DMS79 (cell line): ENCODE measurements at regions not wholly inside any gene's neighbourhood (a gene's known extent, or its start where the extent isn't known, plus 50 kb on each side); places are given as distances from the start of the nearest gene placed in this dataset.
"Not testable (repeated sequence)": the region's sequence is repeated elsewhere in the genome, so short reads cannot be mapped to it uniquely, and the experiment has no call there.

Experiments
- DNase-seq: peaks from one replicate; lab custom pipeline; 2025; lab: John Stamatoyannopoulos, UW

DNA sequence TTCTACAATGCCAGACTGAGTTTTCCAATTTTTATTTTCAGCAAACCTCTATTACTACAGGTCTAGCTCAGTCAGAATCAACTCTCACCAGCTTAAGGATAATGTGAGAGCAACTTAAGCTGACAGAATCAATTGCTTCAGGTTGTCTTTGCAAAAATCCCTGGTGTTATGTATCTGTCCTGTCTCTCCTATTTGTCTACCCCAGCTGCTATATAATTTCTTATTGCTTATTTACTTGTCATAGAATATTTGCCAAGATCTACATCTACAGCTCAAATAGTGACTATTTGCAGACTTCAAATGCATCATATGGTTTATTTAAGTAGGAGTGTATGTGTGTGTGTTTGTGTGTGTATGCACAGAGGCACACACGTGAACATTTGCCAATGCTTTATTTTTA is 54.1 kb downstream of the FOXG1 start:
- no peak for DNase-seq

DNA sequence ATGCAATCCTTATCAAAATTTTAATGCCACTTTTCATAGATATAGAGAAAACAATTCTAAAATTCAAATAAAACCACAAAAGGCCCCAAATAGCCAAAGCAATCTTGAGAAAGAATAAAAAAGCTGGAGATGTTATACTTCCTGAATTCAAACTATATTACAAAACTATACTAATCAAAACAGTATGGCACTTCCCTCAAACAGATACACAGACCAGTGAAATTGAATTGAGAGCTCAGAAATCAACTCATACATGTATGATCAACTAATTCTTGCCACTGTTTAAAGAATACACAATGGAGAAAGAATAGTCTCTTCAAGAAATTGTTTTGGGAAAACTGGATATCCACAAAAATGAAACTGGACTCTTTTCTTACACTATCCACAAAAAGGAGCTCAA is 55.4 kb downstream of the FOXG1 start:
- no peak for DNase-seq

DNA sequence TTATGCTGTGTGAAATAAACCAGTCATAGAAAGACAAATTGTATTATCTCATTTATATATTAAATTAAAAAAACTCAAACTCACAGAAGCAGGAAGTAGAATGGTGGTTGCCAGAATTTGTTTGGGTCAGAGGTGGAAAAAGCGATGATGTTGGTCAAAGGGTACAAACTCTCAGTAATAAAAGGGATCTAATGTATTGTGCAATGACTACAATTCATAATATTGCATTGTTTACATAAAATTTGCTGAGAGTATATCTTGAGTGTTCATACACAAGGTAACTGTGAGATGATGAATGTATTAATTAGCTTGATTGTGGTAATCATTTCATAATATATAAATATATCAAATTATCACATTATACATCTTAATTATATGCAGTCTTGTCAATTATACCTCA is 56.7 kb downstream of the FOXG1 start:
- DNase-seq = no peak

DNA sequence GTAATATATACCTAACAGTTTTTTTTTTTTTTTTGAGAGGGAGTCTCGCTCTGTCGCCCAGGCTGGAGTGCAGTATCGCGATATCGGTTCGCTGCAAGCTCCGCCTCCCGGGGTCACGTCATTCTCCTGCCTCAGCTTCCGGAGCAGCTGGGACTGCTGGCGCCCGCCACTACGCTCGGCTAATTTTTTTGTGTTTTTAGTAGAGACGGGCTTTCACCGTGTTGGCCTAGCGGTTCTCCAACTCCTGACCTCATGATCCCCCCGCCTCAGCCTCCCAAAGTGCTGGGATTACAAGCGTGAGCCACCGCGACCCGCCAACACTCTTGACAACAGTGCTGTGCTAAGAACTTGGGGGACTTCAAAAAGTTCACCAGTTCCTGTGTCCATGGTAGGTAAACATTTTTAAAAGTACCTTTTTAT is 63.5 kb downstream of the FOXG1 start:
- DNase-seq = no peak

DNA sequence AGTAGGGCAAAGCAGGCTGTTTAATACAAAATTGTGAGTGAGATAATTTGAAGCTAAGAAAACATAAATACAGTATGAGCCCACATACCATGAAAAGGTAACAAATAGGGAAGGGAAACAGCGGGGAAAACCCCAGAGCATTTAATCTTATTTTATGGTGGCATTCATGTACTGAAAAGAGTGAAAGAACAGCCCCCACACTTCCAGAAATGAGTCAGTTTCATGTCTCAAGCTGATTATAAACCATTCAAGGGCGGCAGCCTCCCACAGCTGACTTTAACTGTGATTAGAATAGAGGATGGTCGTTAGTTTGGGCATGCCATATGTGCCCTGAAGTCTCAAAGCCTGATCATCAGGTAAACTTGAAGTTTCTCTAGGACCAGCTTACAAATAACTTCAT is 64.5 kb downstream of the FOXG1 start:
- DNase-seq = no peak

DNA sequence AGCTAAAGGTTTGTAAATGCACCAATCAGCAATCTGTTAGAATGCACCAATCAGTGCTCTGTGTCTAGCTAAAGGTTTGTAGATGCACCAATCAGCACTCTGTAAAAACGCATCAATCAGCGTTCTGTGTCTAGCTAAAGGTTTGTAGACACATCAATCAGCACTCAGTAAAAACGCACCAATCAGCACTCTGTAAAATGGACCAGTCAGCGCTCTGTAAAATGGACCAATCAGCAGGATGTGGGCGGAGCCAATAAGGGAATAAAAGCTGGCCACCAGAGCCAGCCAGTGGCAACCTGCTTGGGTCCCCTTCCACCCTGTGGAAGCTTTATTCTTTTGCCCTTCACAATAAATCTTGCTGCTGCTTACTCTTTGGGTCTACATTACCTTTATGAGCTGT is 76.0 kb downstream of the FOXG1 start:
- DNase-seq = not testable (repeated sequence)

DNA sequence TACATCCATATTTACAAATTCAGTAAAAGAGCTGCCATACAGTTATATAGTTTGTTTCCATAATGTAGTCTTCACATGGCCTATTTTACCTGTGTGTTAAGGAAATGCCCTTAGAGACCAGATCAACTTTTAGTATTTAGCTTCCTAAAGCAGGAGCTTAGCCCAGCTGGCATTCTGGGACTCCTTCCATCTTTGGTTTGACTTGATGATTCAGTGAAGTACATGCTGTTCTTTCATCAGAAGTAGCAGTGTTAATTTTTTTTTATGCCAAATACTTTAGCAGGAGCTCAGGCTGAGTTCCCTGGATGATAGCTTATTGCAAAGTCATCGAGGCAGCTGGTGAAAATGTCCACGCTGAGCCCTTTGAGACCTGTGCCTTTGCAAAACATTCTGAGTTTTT is 101.0 kb downstream of the FOXG1 start:
- DNase-seq = no peak

DNA sequence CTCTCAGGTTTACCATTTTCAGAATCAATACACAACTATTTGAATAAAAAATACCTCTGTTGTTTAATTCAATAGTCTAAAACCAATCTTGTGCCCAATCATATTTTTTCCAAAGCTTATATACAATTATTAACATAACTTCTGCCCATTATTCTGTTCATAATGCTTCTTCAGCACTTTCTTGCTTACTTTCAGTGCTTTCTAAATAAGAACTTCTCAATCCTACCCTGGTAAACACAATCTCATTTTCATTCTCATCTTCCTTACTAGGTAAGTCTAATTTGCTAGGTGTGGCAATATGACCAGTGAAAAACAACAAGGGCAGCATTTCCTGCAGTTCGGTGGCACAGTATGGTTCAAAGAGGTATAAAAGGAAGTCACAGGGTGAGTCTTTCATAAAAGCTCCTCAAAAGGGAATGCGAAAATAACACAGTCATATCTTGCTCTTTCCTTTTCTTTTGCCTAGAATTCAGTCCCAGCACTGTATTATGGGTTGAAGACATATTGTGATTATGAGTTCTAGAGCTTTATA is 103.5 kb downstream of the FOXG1 start:
- no peak for DNase-seq

DNA sequence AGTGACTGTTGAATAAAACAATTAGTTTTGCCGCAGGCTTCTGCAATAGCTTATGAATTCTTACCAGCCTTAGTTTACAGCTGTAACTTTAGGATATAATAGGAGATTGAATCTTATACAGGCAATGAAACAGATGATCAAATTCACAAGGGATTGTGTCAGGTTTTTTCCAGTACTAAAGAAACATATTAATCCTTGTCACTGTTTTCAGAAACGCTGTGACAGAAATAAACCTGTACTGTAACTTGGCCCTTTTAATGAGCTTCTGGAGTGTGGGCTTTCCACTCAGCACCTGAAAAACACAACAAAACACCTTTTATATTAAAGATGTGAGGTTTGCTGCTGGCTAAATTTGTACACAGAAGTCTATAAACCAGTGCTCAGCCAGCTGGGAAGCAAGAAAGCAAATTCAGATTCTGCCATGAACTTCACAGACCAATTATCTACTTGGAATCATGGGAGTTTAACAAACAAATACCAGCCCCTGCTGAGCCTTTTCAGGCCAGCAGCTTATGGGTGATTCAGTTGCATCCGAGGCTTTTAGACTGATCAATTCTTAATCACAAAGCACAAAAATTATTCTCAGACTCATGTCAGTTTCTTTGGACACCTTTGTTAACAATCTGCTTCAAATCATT is 109.5 kb downstream of the FOXG1 start:
- DNase-seq = no peak

DNA sequence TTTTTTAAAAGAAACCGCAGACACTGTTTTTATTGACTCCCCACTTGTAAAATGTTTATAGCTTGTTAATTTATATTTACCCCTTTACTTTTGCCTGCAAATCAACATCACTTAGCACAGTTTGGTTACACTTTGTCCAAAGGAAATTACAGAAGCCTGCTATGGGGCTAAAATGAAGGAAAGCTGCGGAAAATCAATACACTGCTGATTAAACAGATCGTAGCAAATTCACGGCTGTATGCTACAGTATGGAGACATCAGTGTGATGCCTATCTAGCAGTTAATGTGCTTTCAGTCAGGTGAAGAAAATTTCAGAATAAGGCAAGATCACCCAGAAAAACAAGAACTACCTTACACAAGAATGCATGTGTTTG is 110.0 kb downstream of the FOXG1 start:
- no peak for DNase-seq

DNA sequence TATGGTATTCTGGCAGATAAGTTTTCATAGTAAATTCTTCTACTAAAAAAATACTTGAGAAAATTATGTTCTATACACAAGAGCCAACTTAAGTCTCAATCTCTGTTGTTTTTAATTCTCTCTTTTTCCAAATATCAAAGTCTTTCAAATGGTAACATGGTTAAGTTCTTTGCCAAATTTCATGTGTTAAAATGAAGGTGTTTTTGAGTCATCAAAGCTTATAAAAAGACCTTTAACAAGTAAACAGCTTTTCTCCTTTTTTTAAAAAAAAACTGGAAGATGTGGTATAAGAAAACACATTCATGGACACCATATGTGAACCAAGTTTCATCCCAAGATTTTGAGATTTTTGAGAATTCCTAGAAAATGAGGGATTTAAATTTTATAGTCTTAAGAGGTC is 111.3 kb downstream of the FOXG1 start:
- DNase-seq = no peak

DNA sequence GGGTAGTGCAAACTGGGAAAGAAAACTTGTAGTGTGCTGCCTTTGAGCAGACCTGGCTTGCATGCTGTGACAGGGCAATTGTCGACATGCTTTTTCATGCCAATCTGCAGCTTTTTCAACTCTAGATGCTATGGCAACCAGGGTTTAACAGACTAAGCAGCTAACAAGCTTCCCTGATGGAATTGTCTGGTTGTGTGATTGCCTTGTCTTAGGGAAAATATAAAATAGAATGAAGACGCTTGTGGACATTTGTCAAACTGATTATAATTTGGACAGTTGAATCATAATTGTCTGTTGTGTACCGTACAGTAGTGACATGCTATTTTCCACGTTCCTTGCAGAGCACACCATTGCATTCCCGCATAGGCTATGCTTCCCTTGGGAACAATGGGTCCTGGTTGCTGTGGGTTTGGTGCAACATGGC is 113.0 kb downstream of the FOXG1 start:
- no peak for DNase-seq

DNA sequence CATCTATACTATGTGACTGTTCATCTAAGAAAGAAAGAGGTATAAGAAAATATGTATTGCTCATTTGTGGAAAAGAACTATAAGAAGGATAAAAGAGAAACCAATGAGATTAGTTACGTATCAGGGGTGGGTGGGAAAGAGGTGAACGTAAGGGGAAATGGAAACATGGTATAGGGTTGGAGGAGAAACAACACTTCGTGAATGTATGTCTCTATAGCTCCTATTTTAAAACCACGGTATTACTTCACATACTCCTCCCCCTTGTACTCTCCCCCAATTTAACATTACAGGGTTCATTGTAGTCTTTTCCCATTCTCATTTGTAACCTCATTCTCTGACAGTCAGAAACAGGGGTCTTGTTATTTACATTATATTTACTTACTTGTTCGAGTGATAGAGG is 120.4 kb downstream of the FOXG1 start:
- no peak for DNase-seq

DNA sequence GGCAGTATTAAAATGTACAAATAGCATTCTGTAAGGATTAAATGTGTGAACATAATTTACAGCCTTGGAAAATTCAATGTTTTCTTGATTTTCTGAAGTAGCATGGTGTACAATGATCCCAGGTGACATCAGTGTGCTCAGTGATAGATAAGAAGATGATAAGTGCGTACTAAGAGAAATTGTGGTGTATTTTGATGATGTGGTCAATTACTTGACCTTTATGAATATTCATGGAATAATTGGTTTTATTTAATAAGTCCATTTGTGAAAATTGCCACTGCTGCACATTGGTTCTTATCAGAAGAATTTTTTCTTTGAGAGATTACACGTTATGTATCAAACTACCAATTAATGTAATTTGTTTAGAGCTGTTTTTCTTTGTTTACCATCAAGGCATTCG is 128.8 kb downstream of the FOXG1 start:
- DNase-seq = no peak

DNA sequence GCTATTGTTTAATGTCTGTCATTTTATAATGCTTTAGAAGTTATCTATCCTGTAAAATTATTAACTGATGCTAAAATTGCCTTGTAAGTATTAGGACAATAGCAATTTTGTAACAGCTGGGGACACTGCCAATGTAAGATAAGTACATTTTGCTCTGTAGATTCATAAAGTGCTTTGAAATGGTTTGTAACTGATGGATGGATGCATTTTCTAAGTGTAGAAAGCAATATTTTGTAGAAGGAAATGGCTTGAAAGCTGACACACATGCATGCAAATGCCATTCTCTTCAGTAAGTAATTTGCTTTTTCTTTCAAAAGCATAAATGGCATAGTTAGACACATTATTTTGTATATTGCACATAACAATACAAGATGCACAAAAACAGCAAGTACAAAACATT is 129.8 kb downstream of the FOXG1 start:
- DNase-seq = no peak

DNA sequence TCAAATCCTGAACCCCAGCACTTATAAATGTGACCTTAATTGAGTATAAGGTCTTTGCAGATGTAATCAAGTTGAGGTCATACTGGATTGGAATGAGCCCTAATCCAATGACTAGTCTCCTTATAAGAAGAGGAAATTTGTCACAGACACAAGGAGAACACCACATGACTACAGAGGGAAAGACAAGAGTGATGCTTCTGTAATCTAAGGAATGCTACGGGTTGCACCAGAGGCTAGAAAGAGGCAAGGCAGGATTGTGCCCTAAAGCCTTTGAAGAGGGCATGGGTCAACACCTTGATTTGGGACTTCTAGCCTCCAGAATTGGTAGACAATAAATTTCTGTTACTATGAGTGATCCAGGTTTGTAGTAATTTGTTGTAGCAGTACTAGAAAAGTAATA is 135.0 kb downstream of the FOXG1 start:
- no peak for DNase-seq

DNA sequence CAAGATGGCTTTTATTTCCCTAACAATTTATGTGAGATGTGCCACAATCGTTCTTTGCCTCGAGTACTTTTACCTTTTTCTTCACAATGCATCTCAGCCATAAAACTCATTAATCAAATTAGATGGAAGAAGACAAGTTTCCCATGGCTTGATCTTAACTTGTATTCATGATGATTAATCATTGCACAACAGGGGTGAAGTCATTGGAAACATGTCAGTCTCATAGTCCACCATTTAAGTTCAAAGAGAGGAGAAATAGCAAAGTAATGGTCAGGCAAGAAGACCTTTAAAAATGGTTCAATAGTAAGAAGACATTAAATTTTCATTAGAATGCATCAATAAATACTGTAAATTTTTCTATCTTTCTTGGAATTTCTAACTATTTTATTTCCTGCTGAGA is 136.3 kb downstream of the FOXG1 start:
- no peak for DNase-seq

DNA sequence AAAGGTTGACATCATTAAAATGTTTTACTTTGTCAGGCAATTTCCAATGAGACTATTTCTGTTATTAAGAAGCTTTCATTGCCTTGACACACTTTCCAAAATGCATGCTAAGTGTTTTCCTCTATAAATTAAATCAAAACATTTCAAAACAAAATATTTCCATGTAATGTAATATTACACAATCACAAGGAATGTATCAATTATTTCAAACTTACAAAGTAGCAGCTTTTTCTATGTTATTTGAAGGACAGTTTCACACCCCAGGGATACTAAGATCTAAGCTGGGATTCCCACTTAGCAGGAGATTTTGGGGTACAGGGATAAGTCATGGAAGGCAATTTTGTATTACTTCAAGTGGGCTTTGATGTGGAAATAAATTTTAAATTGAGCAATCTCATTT is 144.9 kb downstream of the FOXG1 start:
- DNase-seq = no peak

DNA sequence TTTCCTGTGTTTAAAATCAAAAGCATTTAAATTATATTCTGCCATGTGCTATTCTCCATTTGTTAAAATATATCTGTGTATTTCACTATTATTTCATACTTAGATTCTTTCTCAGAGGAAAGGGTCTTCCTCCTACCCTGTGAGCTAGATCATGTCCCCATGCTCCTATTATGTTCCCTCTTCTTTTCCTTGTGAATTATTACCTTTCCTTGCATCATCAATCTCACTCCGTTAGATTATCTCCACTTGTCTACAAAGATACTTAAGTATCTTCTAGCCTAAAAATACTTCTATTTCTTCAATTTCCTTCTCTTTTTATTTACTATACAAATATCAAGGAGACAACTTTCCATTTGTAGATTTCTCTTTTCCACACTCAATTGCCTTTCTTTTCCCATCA is 146.5 kb downstream of the FOXG1 start:
- DNase-seq = no peak

DNA sequence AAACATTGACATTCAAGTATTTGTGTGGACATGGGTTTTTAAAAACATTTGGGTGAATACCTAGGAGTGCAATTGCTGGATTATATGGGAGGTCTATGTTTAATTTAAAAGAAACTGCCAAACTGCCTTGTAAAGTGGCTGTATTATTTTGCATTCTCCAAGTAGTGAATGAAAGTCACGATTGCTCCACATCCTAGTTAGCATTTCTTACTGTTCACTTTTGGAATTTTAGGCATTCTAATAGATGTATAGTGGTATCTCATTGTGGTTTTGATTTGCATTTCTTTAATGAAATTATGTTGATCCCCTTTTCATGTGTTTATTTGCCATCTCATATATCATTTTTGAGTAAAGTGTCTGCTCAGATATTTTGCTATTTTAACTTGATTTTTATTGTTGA is 159.5 kb downstream of the FOXG1 start:
- DNase-seq = no peak

DNA sequence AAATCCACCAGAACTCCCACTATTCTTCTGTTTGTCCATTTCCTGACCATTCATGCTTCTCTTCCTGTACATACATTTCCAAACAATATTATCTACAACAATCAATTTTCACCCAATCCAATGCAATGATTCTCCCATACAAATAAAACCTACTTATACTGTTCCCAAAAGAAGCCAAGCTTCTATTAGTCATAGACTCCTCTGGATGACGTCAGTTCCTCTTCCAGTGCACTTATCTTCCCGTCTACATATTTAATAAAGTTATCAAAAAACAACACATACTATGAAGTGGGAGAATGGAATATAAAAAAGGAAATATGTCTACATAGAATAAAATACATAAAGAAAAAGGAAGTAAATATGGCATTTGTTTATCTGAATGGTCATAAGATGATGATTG is 165.4 kb downstream of the FOXG1 start:
- no peak for DNase-seq

DNA sequence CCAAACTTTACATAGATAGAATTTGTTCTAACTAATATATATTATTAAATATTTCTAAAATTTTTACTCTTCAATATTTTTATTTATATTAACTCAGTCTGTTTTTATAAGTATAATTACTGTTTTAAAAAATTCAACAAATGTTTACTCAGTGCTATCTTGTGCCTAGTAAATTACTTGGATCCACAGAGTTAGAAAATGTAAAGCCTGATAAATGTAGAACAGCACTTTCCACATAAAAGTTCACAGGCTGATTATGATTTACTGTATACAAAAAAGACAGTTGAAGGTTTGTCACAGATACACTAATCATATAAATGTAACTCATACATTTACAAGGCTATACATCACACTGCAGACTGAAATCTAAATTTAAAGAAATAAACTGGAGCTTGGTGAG is 170.0 kb downstream of the FOXG1 start:
- no peak for DNase-seq

DNA sequence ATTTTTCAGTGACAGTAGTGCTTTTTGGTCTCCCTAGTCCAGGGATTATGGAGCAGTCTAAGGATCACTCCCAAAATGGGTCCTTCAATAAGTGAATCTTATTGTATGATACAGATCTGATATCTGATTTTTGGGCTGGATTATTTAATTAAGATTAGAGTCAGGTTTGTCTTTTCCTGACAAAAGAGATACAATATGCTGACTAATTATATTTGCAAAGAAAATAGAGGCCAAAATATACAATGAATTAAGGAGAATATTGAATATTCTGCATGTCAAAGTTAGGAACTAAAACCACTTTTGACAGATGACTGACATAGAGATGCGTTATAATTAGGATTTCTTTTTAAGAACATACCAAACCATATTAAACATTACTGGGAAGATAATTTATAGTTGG is 175.2 kb downstream of the FOXG1 start:
- DNase-seq = no peak

DNA sequence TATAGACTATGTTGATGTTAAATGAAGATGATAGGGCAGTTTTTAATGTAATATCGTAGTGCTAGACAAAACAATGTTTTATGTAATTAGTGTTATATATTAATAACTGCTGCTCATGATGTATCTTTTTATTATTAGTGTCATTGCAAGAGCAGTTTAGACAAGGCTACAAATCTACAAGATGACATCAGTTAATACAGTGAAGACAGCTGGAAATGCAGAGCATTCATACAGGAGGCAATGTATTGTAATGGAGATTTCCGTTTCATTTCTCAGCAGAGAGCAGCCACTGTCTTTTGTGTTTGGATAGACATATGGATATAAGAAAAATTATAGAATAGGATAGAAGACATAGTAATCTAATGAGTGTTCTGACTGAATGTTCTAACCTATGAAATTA is 178.0 kb downstream of the FOXG1 start:
- DNase-seq = no peak

DNA sequence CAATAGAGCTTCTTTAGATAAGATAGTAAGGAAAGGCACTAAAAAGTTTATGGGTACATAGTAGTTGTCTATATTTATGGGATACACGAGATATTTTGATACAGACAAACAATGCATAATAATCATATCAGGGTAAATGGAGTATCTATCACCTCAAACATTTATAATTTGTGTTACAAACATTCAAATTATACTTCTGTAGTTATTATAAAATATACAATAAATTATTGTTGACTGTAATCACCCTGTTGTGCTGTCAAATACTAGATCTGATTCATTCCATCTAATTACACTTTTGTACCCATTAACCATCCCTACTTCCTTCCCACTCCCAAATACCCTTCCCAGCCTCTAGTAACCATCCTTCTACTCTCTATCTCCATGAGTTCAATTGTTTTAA is 179.7 kb downstream of the FOXG1 start:
- DNase-seq = no peak
